H1 (cell line): ENCODE measurements at regions not wholly inside any gene's neighbourhood (a gene's known extent, or its start where the extent isn't known, plus 50 kb on each side); places are given as distances from the start of the nearest gene placed in this dataset.

Experiments
- SP4 ChIP-seq: IDR thresholded peaks from 2 replicates; pipeline ENCODE4 v1.6.1; 2012; ENCODE audit warnings: low read length, inconsistent platforms
- TF ChIP-seq, protein P1 (sequence below): fragments of 300-600 bp; sonication (generic); IDR thresholded peaks from 2 replicates; pipeline ENCODE4 v1.7.1; 2012; ENCODE audit warnings: low read length, moderate library complexity, mild to moderate bottlenecking, inconsistent platforms; ENCODE audit not compliant: insufficient replicate concordance

DNA sequence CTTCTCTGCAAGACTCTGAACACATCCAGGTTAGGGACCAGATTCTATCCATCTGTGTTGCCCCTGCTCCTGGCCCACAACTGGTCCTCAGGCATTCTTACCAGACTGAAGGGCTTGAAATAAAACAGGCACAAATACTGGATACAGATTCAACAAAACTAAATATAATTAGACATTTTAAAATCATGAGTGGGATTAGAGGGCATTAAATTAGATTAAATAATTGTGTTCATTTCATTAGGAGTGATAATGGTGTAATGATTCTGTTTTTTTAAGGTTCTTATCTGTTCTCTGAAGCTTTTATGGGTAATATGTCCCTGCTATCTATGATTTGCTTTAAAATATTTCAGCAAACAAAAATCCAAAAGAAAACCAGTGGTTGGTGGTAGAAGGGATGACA is 226.5 kb downstream of the IRS1 start (continued):
- TF ChIP-seq, protein P1, sequence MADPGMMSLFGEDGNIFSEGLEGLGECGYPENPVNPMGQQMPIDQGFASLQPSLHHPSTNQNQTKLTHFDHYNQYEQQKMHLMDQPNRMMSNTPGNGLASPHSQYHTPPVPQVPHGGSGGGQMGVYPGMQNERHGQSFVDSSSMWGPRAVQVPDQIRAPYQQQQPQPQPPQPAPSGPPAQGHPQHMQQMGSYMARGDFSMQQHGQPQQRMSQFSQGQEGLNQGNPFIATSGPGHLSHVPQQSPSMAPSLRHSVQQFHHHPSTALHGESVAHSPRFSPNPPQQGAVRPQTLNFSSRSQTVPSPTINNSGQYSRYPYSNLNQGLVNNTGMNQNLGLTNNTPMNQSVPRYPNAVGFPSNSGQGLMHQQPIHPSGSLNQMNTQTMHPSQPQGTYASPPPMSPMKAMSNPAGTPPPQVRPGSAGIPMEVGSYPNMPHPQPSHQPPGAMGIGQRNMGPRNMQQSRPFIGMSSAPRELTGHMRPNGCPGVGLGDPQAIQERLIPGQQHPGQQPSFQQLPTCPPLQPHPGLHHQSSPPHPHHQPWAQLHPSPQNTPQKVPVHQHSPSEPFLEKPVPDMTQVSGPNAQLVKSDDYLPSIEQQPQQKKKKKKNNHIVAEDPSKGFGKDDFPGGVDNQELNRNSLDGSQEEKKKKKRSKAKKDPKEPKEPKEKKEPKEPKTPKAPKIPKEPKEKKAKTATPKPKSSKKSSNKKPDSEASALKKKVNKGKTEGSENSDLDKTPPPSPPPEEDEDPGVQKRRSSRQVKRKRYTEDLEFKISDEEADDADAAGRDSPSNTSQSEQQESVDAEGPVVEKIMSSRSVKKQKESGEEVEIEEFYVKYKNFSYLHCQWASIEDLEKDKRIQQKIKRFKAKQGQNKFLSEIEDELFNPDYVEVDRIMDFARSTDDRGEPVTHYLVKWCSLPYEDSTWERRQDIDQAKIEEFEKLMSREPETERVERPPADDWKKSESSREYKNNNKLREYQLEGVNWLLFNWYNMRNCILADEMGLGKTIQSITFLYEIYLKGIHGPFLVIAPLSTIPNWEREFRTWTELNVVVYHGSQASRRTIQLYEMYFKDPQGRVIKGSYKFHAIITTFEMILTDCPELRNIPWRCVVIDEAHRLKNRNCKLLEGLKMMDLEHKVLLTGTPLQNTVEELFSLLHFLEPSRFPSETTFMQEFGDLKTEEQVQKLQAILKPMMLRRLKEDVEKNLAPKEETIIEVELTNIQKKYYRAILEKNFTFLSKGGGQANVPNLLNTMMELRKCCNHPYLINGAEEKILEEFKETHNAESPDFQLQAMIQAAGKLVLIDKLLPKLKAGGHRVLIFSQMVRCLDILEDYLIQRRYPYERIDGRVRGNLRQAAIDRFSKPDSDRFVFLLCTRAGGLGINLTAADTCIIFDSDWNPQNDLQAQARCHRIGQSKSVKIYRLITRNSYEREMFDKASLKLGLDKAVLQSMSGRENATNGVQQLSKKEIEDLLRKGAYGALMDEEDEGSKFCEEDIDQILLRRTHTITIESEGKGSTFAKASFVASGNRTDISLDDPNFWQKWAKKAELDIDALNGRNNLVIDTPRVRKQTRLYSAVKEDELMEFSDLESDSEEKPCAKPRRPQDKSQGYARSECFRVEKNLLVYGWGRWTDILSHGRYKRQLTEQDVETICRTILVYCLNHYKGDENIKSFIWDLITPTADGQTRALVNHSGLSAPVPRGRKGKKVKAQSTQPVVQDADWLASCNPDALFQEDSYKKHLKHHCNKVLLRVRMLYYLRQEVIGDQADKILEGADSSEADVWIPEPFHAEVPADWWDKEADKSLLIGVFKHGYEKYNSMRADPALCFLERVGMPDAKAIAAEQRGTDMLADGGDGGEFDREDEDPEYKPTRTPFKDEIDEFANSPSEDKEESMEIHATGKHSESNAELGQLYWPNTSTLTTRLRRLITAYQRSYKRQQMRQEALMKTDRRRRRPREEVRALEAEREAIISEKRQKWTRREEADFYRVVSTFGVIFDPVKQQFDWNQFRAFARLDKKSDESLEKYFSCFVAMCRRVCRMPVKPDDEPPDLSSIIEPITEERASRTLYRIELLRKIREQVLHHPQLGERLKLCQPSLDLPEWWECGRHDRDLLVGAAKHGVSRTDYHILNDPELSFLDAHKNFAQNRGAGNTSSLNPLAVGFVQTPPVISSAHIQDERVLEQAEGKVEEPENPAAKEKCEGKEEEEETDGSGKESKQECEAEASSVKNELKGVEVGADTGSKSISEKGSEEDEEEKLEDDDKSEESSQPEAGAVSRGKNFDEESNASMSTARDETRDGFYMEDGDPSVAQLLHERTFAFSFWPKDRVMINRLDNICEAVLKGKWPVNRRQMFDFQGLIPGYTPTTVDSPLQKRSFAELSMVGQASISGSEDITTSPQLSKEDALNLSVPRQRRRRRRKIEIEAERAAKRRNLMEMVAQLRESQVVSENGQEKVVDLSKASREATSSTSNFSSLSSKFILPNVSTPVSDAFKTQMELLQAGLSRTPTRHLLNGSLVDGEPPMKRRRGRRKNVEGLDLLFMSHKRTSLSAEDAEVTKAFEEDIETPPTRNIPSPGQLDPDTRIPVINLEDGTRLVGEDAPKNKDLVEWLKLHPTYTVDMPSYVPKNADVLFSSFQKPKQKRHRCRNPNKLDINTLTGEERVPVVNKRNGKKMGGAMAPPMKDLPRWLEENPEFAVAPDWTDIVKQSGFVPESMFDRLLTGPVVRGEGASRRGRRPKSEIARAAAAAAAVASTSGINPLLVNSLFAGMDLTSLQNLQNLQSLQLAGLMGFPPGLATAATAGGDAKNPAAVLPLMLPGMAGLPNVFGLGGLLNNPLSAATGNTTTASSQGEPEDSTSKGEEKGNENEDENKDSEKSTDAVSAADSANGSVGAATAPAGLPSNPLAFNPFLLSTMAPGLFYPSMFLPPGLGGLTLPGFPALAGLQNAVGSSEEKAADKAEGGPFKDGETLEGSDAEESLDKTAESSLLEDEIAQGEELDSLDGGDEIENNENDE, result no peak
- no peak for TF ChIP-seq SP4
